ENCODE measurements at regions not wholly inside any gene's neighbourhood (a gene's known extent, or its start where the extent isn't known, plus 50 kb on each side); places are given as distances from the start of the nearest gene placed in this dataset.

DNA sequence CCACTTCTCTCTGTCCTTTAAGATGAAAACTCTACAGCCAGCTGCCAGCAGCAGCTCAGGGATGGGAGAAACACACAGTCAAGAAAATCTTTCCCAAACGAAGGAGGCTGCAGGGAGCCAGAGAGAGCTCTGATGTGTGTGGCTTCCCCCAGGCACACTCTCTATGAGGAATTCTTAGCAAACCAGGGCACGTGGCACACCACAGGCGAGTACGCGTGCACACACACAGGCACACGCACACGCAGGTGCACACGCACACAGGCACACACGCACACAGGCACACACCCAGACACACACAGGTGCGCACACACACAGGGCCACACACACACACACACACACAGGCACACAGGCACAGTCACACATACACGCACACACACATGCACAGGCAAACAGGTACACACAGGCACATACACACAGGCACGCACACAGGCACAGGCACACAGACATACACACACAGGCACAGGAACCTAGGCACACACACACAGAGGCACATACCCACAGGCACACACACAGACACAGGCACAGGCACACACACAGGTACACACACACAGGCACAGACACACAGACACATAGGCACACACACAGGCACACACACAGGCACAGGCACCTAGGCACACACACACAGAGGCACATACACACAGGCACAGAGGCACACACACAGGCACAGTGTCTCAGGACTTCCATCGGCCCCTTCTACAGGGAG, 91.5 kb upstream of the ATP2B2 start:
- no peak for TF ChIP-seq STAT1 (IDR thresholded peaks at IDR 0.05; ENCODE audit: unreplicated experiment)
- TF ChIP-seq, protein P1, sequence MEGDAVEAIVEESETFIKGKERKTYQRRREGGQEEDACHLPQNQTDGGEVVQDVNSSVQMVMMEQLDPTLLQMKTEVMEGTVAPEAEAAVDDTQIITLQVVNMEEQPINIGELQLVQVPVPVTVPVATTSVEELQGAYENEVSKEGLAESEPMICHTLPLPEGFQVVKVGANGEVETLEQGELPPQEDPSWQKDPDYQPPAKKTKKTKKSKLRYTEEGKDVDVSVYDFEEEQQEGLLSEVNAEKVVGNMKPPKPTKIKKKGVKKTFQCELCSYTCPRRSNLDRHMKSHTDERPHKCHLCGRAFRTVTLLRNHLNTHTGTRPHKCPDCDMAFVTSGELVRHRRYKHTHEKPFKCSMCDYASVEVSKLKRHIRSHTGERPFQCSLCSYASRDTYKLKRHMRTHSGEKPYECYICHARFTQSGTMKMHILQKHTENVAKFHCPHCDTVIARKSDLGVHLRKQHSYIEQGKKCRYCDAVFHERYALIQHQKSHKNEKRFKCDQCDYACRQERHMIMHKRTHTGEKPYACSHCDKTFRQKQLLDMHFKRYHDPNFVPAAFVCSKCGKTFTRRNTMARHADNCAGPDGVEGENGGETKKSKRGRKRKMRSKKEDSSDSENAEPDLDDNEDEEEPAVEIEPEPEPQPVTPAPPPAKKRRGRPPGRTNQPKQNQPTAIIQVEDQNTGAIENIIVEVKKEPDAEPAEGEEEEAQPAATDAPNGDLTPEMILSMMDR (conservative IDR thresholded peaks at IDR 0.05; ENCODE audit: low read depth in 2 of 2), result no peak
- TF ChIP-seq POLR2AphosphoS5 (IDR thresholded peaks at IDR 0.05; ENCODE audit: low read depth), result no peak
- TF ChIP-seq EZH2phosphoT487 (IDR thresholded peaks at IDR 0.05; ENCODE audit: unreplicated experiment), result no peak
- no peak for TF ChIP-seq EZH2 (IDR thresholded peaks at IDR 0.05; ENCODE audit: low read depth, unreplicated experiment)
